OCI-LY3 (cell line): ENCODE measurements at regions not wholly inside any gene's neighbourhood (a gene's known extent, or its start where the extent isn't known, plus 50 kb on each side); places are given as distances from the start of the nearest gene placed in this dataset.

ENCODE experiments used
- CTCF ChIP-seq: fragments of 200-600, 300-600 bp; sonication (generic); IDR thresholded peaks from 2 replicates; pipeline ENCODE4 v1.5.1; 2014; ENCODE audit warnings: antibody characterized with exemption, low read length, low read depth
- EZH2phosphoT487 ChIP-seq: fragments of 200-600 bp; shearing (Covaris generic); IDR thresholded peaks from 2 replicates; pipeline ENCODE4 v1.6.1; 2018; ENCODE audit warnings: antibody characterized with exemption, mixed run types, low read depth

DNA sequence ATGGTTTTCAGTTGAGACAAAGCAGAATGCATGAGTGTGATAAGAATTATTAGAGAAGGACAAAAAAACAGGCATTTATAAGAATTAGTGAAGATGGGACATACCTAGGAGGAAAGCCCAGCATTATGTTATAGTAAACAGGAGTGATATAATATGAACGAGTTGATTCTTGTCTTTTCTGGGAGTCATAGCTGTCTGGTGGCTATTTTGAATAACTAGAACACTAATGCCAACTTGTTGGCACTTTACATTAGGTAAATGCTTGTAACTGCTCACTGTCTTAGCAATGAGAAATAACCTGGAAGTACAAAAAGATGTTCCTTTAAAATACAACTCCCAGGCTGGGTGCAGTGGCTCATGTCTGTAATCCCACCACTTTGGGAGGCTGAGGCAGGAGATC is 540.8 kb upstream of the SPHKAP start:
- TF ChIP-seq CTCF (no peak), EZH2phosphoT487 (no peak)
